ENCODE measurements at regions not wholly inside any gene's neighbourhood (a gene's known extent, or its start where the extent isn't known, plus 50 kb on each side); places are given as distances from the start of the nearest gene placed in this dataset.

- no peaks in the 10 kb centered on the region for H3K9me3 ChIP-seq (replicated peaks; ENCODE audit: control insufficient read depth, insufficient read depth, low read length)
- no peaks in the 10 kb centered on the region for H3K79me2 ChIP-seq (ENCODE audit: control insufficient read depth, insufficient read depth, low read length)
- H3K36me3 ChIP-seq (ENCODE audit: control insufficient read depth in 2 of 2, extremely low read depth in 1 of 2, insufficient read depth in 2 of 2, low read length in 2 of 2), result no peaks in the 10 kb centered on the region
- H3K9ac ChIP-seq (replicated peaks; ENCODE audit: extremely low read depth, insufficient read depth, low read length), result no peak overlapping the region
- intact Hi-C loops (cut with micrococcal nuclease) (no loop called here), dilution Hi-C loops (cut with MboI; ENCODE audit: extremely low pct_ligation_motif_present, low sequenced_read_pairs) (no loop called here)
- H4K20me1 ChIP-seq (replicated peaks; ENCODE audit: control insufficient read depth, extremely low read depth, insufficient read depth, low read length), result no peaks in the 10 kb centered on the region
- no peaks in the 10 kb centered on the region for H3K4me1 ChIP-seq (ENCODE audit: control insufficient read depth, extremely low read depth, insufficient read depth, low read length)
- no TSS peak for BruUV-seq (replicated peaks)
- TF ChIP-seq EZH2 (IDR thresholded peaks at IDR 0.05; ENCODE audit: borderline replicate concordance, low read depth, low read length, severe bottlenecking) (no peak), POLR2A (IDR thresholded peaks at IDR 0.05; ENCODE audit: low read depth, low read length) (no peak), CTCF (IDR thresholded peaks at IDR 0.05; ENCODE audit: extremely low read depth in 1 of 2, insufficient read depth in 1 of 2, low read depth in 1 of 2, low read length in 2 of 2) (no peak), MYC (IDR thresholded peaks at IDR 0.05; ENCODE audit: low read depth, low read length) (no peak), GATA2 (IDR thresholded peaks at IDR 0.05; ENCODE audit: insufficient read depth, insufficient read length, low read depth, low read length) (no peak), JUN (IDR thresholded peaks at IDR 0.05; ENCODE audit: borderline replicate concordance, insufficient read depth, insufficient read length, low read depth) (no peak), POLR2AphosphoS5 (IDR thresholded peaks at IDR 0.05; ENCODE audit: insufficient read depth, low read depth, low read length) (no peak), FOS (IDR thresholded peaks at IDR 0.05; ENCODE audit: borderline replicate concordance, insufficient read depth, low read length) (no peak)
- TF ChIP-seq, protein P1, sequence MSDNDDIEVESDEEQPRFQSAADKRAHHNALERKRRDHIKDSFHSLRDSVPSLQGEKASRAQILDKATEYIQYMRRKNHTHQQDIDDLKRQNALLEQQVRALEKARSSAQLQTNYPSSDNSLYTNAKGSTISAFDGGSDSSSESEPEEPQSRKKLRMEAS (IDR thresholded peaks at IDR 0.05; ENCODE audit: insufficient read depth, insufficient read length), result no peak
- no peaks in the 10 kb centered on the region for H3K27me3 ChIP-seq (ENCODE audit: control insufficient read depth in 2 of 2, insufficient read depth in 2 of 2, low read length in 2 of 2)
- CTCF ChIA-PET, result no interaction called here
- DNase-seq (ENCODE audit: low read depth, low spot score), result no peak
- H3K9me1 ChIP-seq (replicated peaks; ENCODE audit: control insufficient read depth, extremely low read depth, insufficient read depth, low read length), result no peaks in the 10 kb centered on the region
- no peak overlapping the region for H2AFZ ChIP-seq (ENCODE audit: low read depth, low read length)
- no peak overlapping the region for H3K4me2 ChIP-seq (ENCODE audit: insufficient read depth, low read length)
- no peak for FAIRE-seq
- no peak overlapping the region for H3K27ac ChIP-seq (ENCODE audit: insufficient read depth, low read depth, low read length)
- H3K4me3 ChIP-seq (replicated peaks in 1 of 3; ENCODE audit: insufficient read depth in 1 of 3, low read depth in 1 of 3, low read length in 3 of 3), result no peak overlapping the region
- POLR2A ChIA-PET, result no interaction called here
Measured at GRCh38 chr14:36462890-36463289, 57.1 kb downstream of the NKX2-1 start.

All from endothelial cell of umbilical vein (primary cell).